NCI-H345 treated with DMSO at 0.1 percent for 48 hours (cell line): ENCODE measurements at regions not wholly inside any gene's neighbourhood (a gene's known extent, or its start where the extent isn't known, plus 50 kb on each side); places are given as distances from the start of the nearest gene placed in this dataset.
"Not testable (repeated sequence)": the region's sequence is repeated elsewhere in the genome, so short reads cannot be mapped to it uniquely, and the experiment has no call there.

Experiments used
- DNase-seq: peaks from one replicate; lab custom pipeline; 2025; ENCODE audit not compliant: unreplicated experiment; lab: John Stamatoyannopoulos, UW

- no peak for DNase-seq
These were observed 1465.0 kb upstream of the GOT2 start for GRCh38 chr16:60199150-60199549.

- no peak for DNase-seq
These were observed 1447.4 kb upstream of the GOT2 start for GRCh38 chr16:60181536-60181935.

DNA sequence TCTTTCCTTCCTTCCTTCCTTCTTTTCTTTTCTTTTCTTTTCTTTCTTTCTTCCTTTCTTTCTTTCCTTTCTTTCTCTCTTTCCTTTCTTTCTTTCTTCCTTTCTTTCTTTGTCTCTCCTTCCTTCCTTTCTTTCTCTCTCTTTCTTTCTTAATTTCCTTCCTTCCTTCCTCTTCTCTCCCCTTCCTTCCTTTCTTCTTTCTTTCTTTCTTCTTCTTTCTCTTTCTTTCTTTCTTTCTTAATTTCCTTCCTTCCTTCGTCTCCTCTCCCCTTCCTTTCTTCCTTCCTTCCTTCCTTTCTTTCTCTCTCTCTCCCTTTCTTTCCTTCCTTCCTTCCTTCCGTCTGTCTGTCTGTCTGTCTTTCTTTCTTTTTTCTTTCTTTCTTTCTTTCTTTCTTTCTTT, 1446.5 kb upstream of the GOT2 start:
- DNase-seq = no peak

GRCh38 chr16:60170196-60170595, 1436.1 kb upstream of the GOT2 start:
- DNase-seq = no peak

DNA sequence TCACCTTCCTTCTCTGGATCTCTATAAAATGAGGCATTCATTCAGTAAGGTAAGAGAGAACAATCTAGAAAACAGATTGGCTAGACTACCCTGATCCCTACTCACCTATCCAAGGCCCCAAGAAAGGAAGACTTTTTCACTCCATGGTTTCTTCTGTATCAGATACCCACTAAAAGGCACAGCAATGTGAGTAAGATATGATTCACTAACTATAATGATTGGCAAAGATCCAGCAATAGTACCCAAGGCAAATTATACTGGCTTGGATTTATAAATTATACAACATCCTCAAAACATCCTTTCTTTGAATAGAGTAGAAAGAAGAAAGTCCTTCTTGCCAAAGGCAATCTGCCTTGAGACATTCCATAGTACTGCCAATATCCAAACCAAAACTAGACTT, 1432.0 kb upstream of the GOT2 start:
- no peak for DNase-seq

DNA sequence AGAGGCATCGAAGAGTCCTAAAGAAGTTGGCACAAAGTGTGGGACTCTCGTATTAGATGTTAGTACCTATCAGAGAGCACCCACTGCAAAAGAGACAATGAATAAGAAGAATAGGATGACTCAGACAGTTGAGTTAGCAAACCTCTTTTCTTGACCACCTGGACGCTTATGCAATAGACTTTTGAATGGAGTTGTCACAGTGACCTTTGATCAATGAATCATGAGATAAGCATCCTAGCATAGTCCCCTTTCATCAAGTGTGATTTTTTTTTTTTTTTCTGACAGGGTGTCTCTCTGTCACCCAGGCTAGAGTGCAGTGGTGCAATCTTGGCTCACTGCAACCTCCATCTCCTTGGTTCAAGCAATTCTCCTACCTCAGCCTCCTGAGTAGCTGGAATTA, 1417.9 kb upstream of the GOT2 start:
- DNase-seq = no peak

DNA sequence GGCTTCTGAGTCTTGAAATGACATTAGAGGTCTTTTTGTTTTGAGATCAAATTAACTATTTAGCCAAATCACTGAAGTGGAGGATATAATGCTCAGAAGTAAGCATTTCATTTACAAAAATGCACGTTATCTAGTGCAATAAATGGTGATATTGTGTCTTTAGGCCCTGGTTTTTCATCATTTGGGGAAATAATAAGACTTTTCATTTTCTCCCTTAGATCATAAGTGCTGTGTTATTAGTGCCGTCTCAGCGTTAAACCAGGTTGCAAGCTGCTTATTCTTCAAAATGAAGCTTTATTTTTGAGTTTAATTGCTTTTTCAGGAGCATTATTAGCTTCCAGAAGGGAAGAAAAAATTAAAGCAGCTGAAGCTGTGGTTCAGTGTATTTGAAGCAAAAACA, 1416.8 kb upstream of the GOT2 start:
- DNase-seq = no peak

DNA sequence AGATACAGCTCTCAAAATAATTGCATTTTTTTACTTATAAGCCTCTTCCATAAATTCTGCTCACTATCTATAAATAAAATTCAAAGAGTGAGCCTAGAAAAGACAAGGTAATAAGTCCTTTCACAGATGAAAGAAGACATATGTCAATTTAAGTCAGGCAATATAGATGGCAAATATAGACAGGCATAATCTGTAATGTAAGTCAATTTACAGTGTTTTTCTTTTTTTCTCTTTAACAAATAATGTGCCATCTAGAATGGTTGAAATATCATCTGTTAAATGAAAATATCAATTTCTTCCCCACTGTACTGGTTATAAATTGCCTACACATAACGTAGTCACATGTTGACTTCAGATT, 1409.2 kb upstream of the GOT2 start:
- no peak for DNase-seq

DNA sequence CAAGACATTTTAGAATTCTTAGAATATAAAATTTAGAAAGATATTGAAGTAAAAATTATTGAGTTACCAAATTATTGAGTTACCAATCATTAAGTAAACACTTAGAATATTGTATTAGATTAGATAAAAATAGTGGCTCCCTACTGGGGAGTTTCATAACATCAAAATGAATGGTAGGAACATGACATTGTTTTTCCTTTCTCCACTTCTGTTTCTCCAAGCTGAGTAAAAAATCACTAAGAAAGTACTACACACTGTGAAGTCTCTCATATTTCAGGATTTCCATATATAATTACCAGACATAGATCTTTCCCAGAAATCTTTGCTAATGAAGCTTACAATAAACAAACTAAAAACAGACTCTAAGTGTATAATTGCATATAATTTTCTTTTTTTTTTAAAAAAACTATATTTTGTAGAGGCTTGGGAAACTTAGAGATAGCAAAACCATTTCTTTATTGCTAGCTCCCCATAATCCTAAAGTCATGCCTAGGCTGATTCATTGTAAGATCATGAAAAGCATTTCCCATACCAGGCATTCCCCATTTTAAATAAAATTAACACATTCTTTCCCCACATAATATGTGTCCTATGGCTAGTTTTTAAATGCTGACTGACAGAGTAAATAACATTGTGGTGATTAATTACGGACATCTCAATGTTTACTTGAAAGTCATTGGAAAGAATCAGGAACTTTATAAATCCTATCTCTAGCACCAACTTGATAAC, 1408.7 kb upstream of the GOT2 start:
- no peak for DNase-seq

- no peak for DNase-seq
These were observed 1403.8 kb upstream of the GOT2 start for GRCh38 chr16:60137891-60138290.

DNA sequence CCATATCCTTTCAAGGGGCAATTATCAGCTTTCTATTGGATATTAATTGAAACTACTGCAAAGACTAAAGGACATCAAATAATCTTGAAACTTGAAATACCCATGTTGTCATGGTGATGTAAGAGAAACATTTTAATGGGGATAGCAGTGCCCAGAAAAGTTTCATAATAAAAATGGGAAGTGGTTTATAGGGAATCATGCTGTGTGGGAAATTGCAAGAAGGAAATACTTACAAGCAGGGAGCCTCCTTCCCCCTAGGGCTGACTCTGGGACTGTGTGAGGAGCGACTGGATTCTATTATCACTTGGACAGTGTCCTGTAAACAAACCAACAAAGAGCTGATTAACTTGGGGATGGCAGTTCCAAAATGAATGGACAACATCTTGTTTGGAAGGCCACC, 1393.1 kb upstream of the GOT2 start:
- no peak for DNase-seq

DNA sequence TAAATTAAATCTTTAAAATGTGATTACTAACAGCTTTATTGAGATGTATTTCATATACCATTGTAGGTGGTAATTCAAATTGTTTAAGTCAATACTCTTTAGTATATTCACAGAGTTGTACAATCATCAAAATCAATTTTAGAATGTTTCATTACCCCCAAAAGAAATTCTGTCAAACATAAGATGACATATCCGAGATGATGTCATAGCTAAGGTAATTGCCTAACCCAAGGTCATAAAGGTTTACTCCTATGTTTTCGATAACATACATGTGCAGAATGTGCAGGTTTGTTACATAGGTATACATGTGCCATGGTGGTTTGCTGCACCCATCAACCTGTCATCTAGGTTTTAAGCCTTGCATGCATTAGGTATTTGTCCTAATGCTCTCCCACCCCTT, 1392.0 kb upstream of the GOT2 start:
- not testable (repeated sequence) for DNase-seq

DNA sequence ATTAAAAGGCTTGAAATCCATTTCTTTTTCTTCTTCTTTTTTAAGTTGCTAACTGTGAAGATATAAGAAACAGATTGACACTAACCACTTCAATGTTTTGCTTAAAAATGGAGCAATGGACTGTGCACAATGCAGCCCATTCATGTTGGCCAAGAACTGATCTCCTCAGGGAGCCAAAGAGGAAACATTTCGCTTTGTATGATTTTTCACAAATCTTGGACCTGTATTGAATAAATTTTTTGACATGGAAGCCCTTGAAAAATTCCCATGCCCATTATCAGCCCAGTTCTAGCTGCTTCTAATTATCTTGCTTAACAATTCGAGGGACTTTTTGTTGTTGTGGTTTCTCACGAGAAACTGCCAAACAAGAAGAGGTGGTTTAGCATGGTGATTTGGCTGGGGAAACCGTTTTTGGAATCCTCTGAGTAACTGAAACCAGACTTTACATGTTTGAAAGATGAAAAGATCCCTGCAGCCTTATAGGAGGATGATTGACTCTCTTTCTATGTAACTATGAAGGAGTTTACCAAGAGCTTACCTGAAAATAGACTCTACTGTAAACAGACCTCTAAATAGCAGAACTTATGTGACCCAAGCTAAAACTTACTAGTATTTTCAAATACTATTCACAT, 1389.4 kb upstream of the GOT2 start:
- no peak for DNase-seq

DNA sequence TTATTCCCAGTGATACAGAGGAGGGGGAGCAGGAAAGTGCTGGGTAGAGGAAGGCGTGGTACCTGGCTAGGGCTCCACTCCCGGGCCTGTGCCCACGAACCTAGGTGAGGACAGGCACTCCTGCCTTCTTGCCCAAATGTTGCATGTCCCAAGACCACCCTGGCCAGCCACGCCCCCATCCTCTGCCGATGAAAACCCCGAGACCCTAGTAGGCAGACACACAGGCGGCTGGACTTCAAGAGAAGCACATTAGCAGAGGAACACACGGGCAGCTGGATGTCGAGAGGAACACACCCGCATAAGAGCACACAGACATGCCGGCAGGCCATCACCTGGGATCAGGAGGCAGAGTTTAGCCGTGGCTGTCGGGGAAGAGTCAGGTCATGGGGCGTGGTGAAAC, 1386.5 kb upstream of the GOT2 start:
- no peak for DNase-seq

DNA sequence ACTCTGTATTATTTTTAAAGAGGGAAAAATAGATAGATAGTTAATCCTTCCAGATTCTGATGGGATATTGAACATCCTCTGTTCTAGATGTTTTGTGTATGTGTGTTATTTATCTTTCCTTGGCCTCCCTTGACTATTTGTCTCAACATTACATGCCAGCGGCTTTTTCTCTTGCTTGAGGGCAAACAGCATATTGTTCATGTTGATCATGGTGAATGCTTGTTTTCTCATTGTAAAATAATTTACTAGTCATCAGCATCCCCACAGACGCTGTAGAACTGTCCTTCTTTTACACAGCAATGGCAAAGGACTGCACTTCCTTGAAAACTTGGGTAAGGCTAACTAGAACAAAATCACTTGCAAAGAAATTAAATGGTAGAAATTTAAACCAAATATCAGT, 1376.4 kb upstream of the GOT2 start:
- DNase-seq = no peak

- DNase-seq = no peak
These were observed 1373.8 kb upstream of the GOT2 start for GRCh38 chr16:60107871-60108270.

DNA sequence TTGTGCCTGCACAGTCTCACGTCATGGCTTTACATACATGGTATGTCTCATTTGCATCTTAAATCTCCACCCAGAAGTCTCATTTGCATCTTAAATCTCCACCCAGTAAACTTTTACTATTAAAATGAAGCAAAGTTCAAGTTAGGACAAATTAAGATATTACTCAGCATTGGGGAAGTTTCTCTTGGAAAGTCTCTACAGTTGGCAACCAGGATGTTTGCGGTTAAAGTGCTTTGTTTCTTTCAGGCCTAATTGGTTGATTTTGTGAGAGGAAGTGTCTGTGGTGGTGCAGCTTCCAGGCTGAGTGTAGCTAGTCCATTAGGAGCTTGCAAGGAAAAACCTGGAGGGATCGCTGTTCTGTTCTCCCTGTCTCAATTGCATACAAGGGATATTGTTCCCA, 1373.3 kb upstream of the GOT2 start:
- no peak for DNase-seq

DNA sequence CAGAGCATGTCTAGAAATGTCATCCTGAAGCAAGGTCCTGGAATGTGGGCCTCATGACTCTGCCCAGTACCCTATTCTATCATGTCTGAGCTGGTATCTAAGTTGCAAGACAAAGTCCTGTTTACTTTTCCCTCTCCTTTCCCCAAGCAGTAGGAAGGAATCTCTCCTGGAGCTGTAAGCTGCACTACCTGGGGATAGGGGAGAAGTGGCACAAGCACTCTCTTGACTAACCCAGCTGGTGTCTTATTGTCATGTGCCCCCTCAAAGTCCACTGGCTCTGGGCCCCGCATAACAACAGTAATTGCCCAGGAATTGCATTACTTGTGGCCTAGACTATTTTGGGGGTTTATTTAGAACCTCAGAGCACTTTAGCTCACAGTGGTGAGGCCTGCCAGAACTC, 1366.3 kb upstream of the GOT2 start:
- no peak for DNase-seq

DNA sequence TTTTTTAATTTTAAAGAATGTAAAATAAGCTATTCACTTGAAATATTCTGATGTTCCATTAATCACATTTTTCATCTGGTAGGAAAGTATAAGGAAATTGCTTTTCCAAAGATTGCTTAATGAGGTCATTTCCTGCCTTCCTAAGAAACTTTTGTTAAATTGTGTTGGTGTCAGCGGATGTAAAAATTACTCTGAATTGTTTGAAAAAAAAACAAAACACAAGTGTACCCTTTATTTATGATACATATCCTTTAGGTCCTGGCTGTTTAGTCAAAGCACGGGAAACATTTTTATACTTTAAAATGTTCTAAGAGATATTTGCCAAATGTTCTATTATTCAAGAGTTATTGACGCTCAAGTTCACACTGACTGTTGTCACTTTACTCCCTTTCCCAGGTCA, 1357.4 kb upstream of the GOT2 start:
- no peak for DNase-seq

DNA sequence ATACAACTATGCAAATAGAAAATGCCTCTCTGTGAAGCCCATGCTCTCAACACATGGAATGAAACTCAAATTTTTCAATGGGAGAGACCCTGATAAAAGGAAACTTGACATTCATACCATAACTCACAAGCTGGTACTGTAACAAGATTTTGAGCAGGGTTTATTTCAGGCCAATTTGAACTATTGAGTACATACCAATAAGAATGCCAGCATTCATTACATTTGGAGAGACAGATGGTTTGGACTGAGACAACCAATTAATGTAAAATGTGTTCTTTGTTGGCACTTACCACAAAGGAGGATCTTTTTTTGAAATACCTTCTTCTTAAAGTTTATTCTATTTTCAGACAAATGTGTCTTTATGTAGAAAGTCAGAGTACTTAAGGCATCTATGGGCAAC, 1357.0 kb upstream of the GOT2 start:
- no peak for DNase-seq

GRCh38 chr16:60087530-60087929, 1353.4 kb upstream of the GOT2 start:
- DNase-seq = no peak

- DNase-seq = not testable (repeated sequence)
These were observed 1344.7 kb upstream of the GOT2 start for GRCh38 chr16:60078819-60079218.

DNA sequence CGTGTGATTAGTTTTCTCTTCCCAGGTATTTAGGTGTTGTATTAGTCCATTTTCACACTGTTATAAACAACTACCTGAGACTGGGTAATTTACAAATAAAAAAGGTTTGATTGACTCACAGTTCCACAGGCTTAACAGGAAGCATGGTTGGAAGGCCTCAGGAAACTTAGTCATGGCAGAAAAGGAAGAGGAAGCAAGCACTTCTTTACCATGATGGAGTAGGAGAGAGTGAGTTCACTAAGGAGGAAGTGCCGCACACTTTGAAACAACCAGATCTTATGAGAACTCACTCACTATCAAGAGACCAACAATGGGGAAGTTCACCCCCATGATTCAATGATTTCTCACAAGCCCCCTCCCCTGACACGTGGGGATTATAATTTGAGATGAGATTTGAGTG, 1343.7 kb upstream of the GOT2 start:
- no peak for DNase-seq
